Type B pancreatic cell (in vitro differentiated cells): ENCODE measurements at regions not wholly inside any gene's neighbourhood (a gene's known extent, or its start where the extent isn't known, plus 50 kb on each side); places are given as distances from the start of the nearest gene placed in this dataset.

Experiments
- DNase-seq: peaks from one replicate; pipeline ENCODE4 v3.0.0; 2021; ENCODE audit warnings: mixed read lengths; ENCODE audit not compliant: unreplicated experiment; ENCODE audit errors: extremely low spot score
- H3K27ac Mint-ChIP-seq: 2 replicates; pipeline ENCODE4 v1.8.0; 2021; ENCODE audit warnings: mild to moderate bottlenecking, mixed read lengths
- H3K27me3 Mint-ChIP-seq: 2 replicates; pipeline ENCODE4 v1.8.0; 2021; ENCODE audit warnings: mixed read lengths
- H3K36me3 Mint-ChIP-seq: 2 replicates; pipeline ENCODE4 v1.8.0; 2021; ENCODE audit warnings: mixed read lengths
- H3K4me1 Mint-ChIP-seq: one replicate; pipeline ENCODE4 v1.8.0; 2021; ENCODE audit warnings: mixed read lengths; ENCODE audit not compliant: unreplicated experiment
- H3K4me3 Mint-ChIP-seq: 2 replicates; pipeline ENCODE4 v1.8.0; 2021; ENCODE audit warnings: mild to moderate bottlenecking, mixed read lengths
- H3K9me3 Mint-ChIP-seq: 2 replicates; pipeline ENCODE4 v1.8.0; 2021; ENCODE audit warnings: mixed read lengths
- CTCF ChIP-seq: fragments of 200-600 bp; sonication (generic); conservative IDR thresholded peaks from 2 replicates; pipeline ENCODE4 v1.5.0; 2021; ENCODE audit warnings: antibody characterized with exemption, mild to moderate bottlenecking

- H3K27me3 Mint-ChIP-seq: no peaks in the 10 kb centered on the region
- no peaks in the 10 kb centered on the region for H3K4me1 Mint-ChIP-seq
- TF ChIP-seq CTCF: no peak
- no peak overlapping the region for H3K27ac Mint-ChIP-seq
- no peaks in the 10 kb centered on the region for H3K36me3 Mint-ChIP-seq
- no peak overlapping the region for H3K4me3 Mint-ChIP-seq
- H3K9me3 Mint-ChIP-seq: peaks cover 8% of the 10 kb centered on the region
- no peak for DNase-seq
These were observed 148.0 kb upstream of the MITF start for GRCh38 chr3:69591164-69591736.

- no peak for DNase-seq
- H3K4me3 Mint-ChIP-seq: no peak overlapping the region
- TF ChIP-seq CTCF: no peak
- H3K36me3 Mint-ChIP-seq: no peaks in the 10 kb centered on the region
- H3K9me3 Mint-ChIP-seq: peaks cover 12% of the 10 kb centered on the region
- H3K27ac Mint-ChIP-seq: no peak overlapping the region
- H3K4me1 Mint-ChIP-seq: no peaks in the 10 kb centered on the region
- no peaks in the 10 kb centered on the region for H3K27me3 Mint-ChIP-seq
These were observed 149.2 kb upstream of the MITF start for GRCh38 chr3:69590111-69590510.

GRCh38 chr3:69588170-69588569 is 151.1 kb upstream of the MITF start:
- peaks cover 12% of the 10 kb centered on the region for H3K9me3 Mint-ChIP-seq
- H3K27me3 Mint-ChIP-seq: peaks cover 4% of the 10 kb centered on the region
- H3K27ac Mint-ChIP-seq: no peak overlapping the region
- no peaks in the 10 kb centered on the region for H3K36me3 Mint-ChIP-seq
- TF ChIP-seq CTCF: no peak
- no peak for DNase-seq
- H3K4me3 Mint-ChIP-seq: no peak overlapping the region
- no peaks in the 10 kb centered on the region for H3K4me1 Mint-ChIP-seq

- H3K4me3 Mint-ChIP-seq: no peak overlapping the region
These were observed 153.8 kb upstream of the MITF start for GRCh38 chr3:69585472-69585871.

GRCh38 chr3:69582044-69582443 is 157.2 kb upstream of the MITF start:
- no peak overlapping the region for H3K27ac Mint-ChIP-seq
- no peaks in the 10 kb centered on the region for H3K36me3 Mint-ChIP-seq
- peaks cover 4% of the 10 kb centered on the region for H3K27me3 Mint-ChIP-seq
- H3K9me3 Mint-ChIP-seq: peaks cover 6% of the 10 kb centered on the region
- DNase-seq: no peak
- H3K4me1 Mint-ChIP-seq: no peaks in the 10 kb centered on the region
- H3K4me3 Mint-ChIP-seq: no peak overlapping the region
- TF ChIP-seq CTCF: no peak

More at GRCh38 chr3:69585472-69585871, 153.8 kb upstream of the MITF start:
- no peak for TF ChIP-seq CTCF
- Mint-ChIP-seq H3K27me3 (peaks cover 4% of the 10 kb centered on the region), H3K36me3 (no peaks in the 10 kb centered on the region), H3K4me1 (no peaks in the 10 kb centered on the region), H3K27ac (no peak overlapping the region), H3K9me3 (peaks cover 12% of the 10 kb centered on the region)
- DNase-seq: no peak
